Esophagus squamous epithelium (tissue), 4 donors: ENCODE measurements at regions not wholly inside any gene's neighbourhood (a gene's known extent, or its start where the extent isn't known, plus 50 kb on each side); places are given as distances from the start of the nearest gene placed in this dataset.

Experiments
- CTCF ChIP-seq, 6 experiments: fragments of 450-650 bp in 4 of 6; fragments of 200-600 bp in 2 of 6; sonication (generic) in 2 of 6; IDR thresholded peaks; one replicate each; pipeline ENCODE4 v1.5.1; 2016 to 2019; ENCODE audit warnings: antibody characterized with exemption in 6 of 6, mild to moderate bottlenecking in 4 of 6, moderate library complexity in 4 of 6
- POLR2A ChIP-seq, 4 donors: fragments of 450-650 bp; IDR thresholded peaks; one replicate each; pipeline ENCODE4 v1.6.1; 2017; ENCODE audit warnings: antibody characterized with exemption in 4 of 4, mild to moderate bottlenecking in 4 of 4, moderate library complexity in 3 of 4

GRCh38 chr6:121934451-121934850 lies 465.0 kb upstream of the HSF2 start:
- no peak for TF ChIP-seq POLR2A (IDR thresholded peaks at IDR 0.05)
- no peak for TF ChIP-seq CTCF (IDR thresholded peaks at IDR 0.05)
